HUES6 (cell line): ENCODE measurements at regions not wholly inside any gene's neighbourhood (a gene's known extent, or its start where the extent isn't known, plus 50 kb on each side); places are given as distances from the start of the nearest gene placed in this dataset.

Experiments used
- H3K27ac ChIP-seq: 2 replicates; pipeline ENCODE4 v1.7.0; 2013; ENCODE audit warnings: low read depth, mild to moderate bottlenecking, low read length, inconsistent platforms
- H3K27me3 ChIP-seq: 2 replicates; pipeline ENCODE4 v1.6.1; 2013; ENCODE audit warnings: low read length; ENCODE audit not compliant: control insufficient read depth, insufficient read depth
- H3K36me3 ChIP-seq: 2 replicates; pipeline ENCODE4 v1.6.1; 2013; ENCODE audit warnings: low read length; ENCODE audit not compliant: control insufficient read depth, insufficient read depth
- H3K4me1 ChIP-seq: 2 replicates; pipeline ENCODE4 v1.6.1; 2013; ENCODE audit warnings: low read length; ENCODE audit not compliant: control insufficient read depth, insufficient read depth
- H3K4me3 ChIP-seq: 2 replicates; pipeline ENCODE4 v1.5.1; 2013; ENCODE audit warnings: low read depth, low read length
- H3K9ac ChIP-seq: one replicate; pipeline ENCODE4 v1.6.1; 2013; ENCODE audit warnings: mild to moderate bottlenecking, low read length
- H3K9me3 ChIP-seq: 2 replicates; pipeline ENCODE4 v1.6.1; 2013; ENCODE audit warnings: low read depth, low read length; ENCODE audit not compliant: control insufficient read depth, insufficient read depth

- H3K36me3 ChIP-seq = no peaks in the 10 kb centered on the region
- H3K27me3 ChIP-seq = no peaks in the 10 kb centered on the region
- no peaks in the 10 kb centered on the region for H3K9me3 ChIP-seq
- no peak overlapping the region for H3K9ac ChIP-seq
- no peak overlapping the region for H3K4me3 ChIP-seq
- H3K27ac ChIP-seq = no peak overlapping the region
- no peaks in the 10 kb centered on the region; the same call in 1 of the 2 replicates for H3K4me1 ChIP-seq
Observed at GRCh38 chr4:15318621-15319348, 109.0 kb upstream of the C1QTNF7 start.

- Histone ChIP-seq H3K27ac (no peak overlapping the region), H3K9me3 (no peaks in the 10 kb centered on the region), H3K27me3 (no peaks in the 10 kb centered on the region), H3K36me3 (no peaks in the 10 kb centered on the region), H3K4me3 (no peak overlapping the region), H3K4me1 (no peaks in the 10 kb centered on the region; the same call in 1 of the 2 replicates), H3K9ac (no peak overlapping the region)
Observed at GRCh38 chr4:15320121-15320678, 107.6 kb upstream of the C1QTNF7 start.

GRCh38 chr4:15322006-15322405, 105.8 kb upstream of the C1QTNF7 start:
- no peak overlapping the region for H3K9ac ChIP-seq
- no peaks in the 10 kb centered on the region; the same call in 1 of the 2 replicates for H3K9me3 ChIP-seq
- H3K27ac ChIP-seq = no peak overlapping the region
- no peaks in the 10 kb centered on the region for H3K36me3 ChIP-seq
- H3K27me3 ChIP-seq = no peaks in the 10 kb centered on the region
- no peaks in the 10 kb centered on the region; the same call in 1 of the 2 replicates for H3K4me1 ChIP-seq
- H3K4me3 ChIP-seq = no peak overlapping the region

GRCh38 chr4:15325987-15326386, 101.8 kb upstream of the C1QTNF7 start:
- Histone ChIP-seq H3K4me3 (no peak overlapping the region), H3K27ac (no peak overlapping the region), H3K4me1 (no peaks in the 10 kb centered on the region; the same call in 1 of the 2 replicates), H3K9me3 (no peaks in the 10 kb centered on the region; the same call in 1 of the 2 replicates), H3K9ac (no peak overlapping the region), H3K36me3 (no peaks in the 10 kb centered on the region), H3K27me3 (no peaks in the 10 kb centered on the region)

GRCh38 chr4:15327311-15328298, 100.2 kb upstream of the C1QTNF7 start:
- H3K36me3 ChIP-seq = no peaks in the 10 kb centered on the region
- H3K4me1 ChIP-seq = no peaks in the 10 kb centered on the region; the same call in 1 of the 2 replicates
- H3K4me3 ChIP-seq = no peak overlapping the region
- no peak overlapping the region for H3K27ac ChIP-seq
- H3K9me3 ChIP-seq = no peaks in the 10 kb centered on the region; the same call in 1 of the 2 replicates
- no peaks in the 10 kb centered on the region for H3K27me3 ChIP-seq
- no peak overlapping the region for H3K9ac ChIP-seq

- Histone ChIP-seq H3K9ac (no peak overlapping the region), H3K9me3 (no peaks in the 10 kb centered on the region), H3K27ac (no peak overlapping the region), H3K27me3 (no peaks in the 10 kb centered on the region), H3K4me1 (peaks cover 6% of the 10 kb centered on the region; the same call in 1 of the 2 replicates), H3K4me3 (no peak overlapping the region), H3K36me3 (no peaks in the 10 kb centered on the region)
Observed at GRCh38 chr4:15331930-15332329, 95.9 kb upstream of the C1QTNF7 start.

GRCh38 chr4:15332377-15332776, 95.5 kb upstream of the C1QTNF7 start:
- Histone ChIP-seq H3K9me3 (no peaks in the 10 kb centered on the region), H3K9ac (no peak overlapping the region), H3K27me3 (no peaks in the 10 kb centered on the region), H3K27ac (no peak overlapping the region), H3K4me1 (peaks cover 6% of the 10 kb centered on the region; the same call in 1 of the 2 replicates), H3K4me3 (no peak overlapping the region), H3K36me3 (no peaks in the 10 kb centered on the region)

- Histone ChIP-seq H3K9me3 (no peaks in the 10 kb centered on the region), H3K9ac (no peak overlapping the region), H3K36me3 (no peaks in the 10 kb centered on the region), H3K4me3 (no peak overlapping the region), H3K27ac (no peak overlapping the region), H3K4me1 (peaks cover 6% of the 10 kb centered on the region; the same call in 1 of the 2 replicates), H3K27me3 (no peaks in the 10 kb centered on the region)
Observed at GRCh38 chr4:15333692-15334633, 93.9 kb upstream of the C1QTNF7 start.

- H3K27me3 ChIP-seq = no peaks in the 10 kb centered on the region
- no peaks in the 10 kb centered on the region for H3K36me3 ChIP-seq
- no peak overlapping the region for H3K4me3 ChIP-seq
- H3K4me1 ChIP-seq = peaks cover 6% of the 10 kb centered on the region; the same call in 1 of the 2 replicates
- H3K9ac ChIP-seq = no peak overlapping the region
- no peaks in the 10 kb centered on the region for H3K9me3 ChIP-seq
- no peak overlapping the region for H3K27ac ChIP-seq
Observed at GRCh38 chr4:15336410-15337167, 91.2 kb upstream of the C1QTNF7 start.
